Tibial nerve (tissue), 4 donors: ENCODE measurements at regions not wholly inside any gene's neighbourhood (a gene's known extent, or its start where the extent isn't known, plus 50 kb on each side); places are given as distances from the start of the nearest gene placed in this dataset.

Source experiments
- DNase-seq, 2 donors: peaks; one replicate each; pipeline ENCODE4 v3.0.0-alpha.2; 2019; ENCODE audit warnings: low spot score in 2 of 2
- H3K27ac ChIP-seq, 4 donors: fragments of 200-600 bp; sonication (generic) in 3 of 4; one replicate each; pipeline ENCODE4 v1.5.1; 2017 to 2019; ENCODE audit warnings: mild to moderate bottlenecking in 1 of 4
- H3K27me3 ChIP-seq, 2 donors: fragments of 200-600 bp; sonication (generic) in 1 of 2; one replicate each; pipeline versions ENCODE4 v1.5.1 to v1.6.0; 2017 to 2019
- H3K36me3 ChIP-seq, 3 donors: fragments of 200-600 bp; sonication (generic); one replicate each; pipeline ENCODE4 v1.5.1; 2018 to 2019
- H3K4me1 ChIP-seq, 4 donors: fragments of 200-600 bp; sonication (generic) in 3 of 4; one replicate each; pipeline ENCODE4 v1.5.1; 2017 to 2019
- H3K4me3 ChIP-seq, 4 donors: fragments of 200-600 bp; sonication (generic) in 3 of 4; one replicate each; pipeline ENCODE4 v1.5.1; 2017 to 2019; ENCODE audit warnings: mild to moderate bottlenecking in 1 of 4, moderate library complexity in 1 of 4
- H3K9me3 ChIP-seq, 4 donors: fragments of 200-600 bp; sonication (generic) in 3 of 4; one replicate each; pipeline ENCODE4 v1.5.1; 2017 to 2019
- EP300 ChIP-seq, 2 donors: sonication (generic); formaldehyde crosslinking; IDR thresholded peaks; one replicate each; pipeline ENCODE4 v1.6.1; 2017; ENCODE audit warnings: antibody characterized with exemption in 2 of 2, mild to moderate bottlenecking in 1 of 2
- POLR2A ChIP-seq, 2 donors: fragments of 450-650 bp; IDR thresholded peaks; one replicate each; pipeline ENCODE4 v1.6.1; 2017; ENCODE audit warnings: antibody characterized with exemption in 2 of 2, mild to moderate bottlenecking in 2 of 2, moderate library complexity in 2 of 2
- WGBS, 2 donors: methylation state at CpG; one replicate each; pipeline ENCODE4 v1.1.5; 2018; 5-methylcytosine and 5-hydroxymethylcytosine counted together
- TF ChIP-seq, protein P1 (sequence below), 5 experiments: fragments of 200-600 bp in 3 of 5; fragments of 450-650 bp in 2 of 5; sonication (generic) in 3 of 5; IDR thresholded peaks; one replicate each; pipeline ENCODE4 v1.5.1; 2016 to 2019; ENCODE audit warnings: antibody characterized with exemption in 5 of 5, mild to moderate bottlenecking in 3 of 5, moderate library complexity in 2 of 5

- Histone ChIP-seq H3K27ac (no peak overlapping the region), H3K4me3 (no peak overlapping the region), H3K36me3 (no peaks in the 10 kb centered on the region), H3K4me1 (no peaks in the 10 kb centered on the region), H3K9me3 (peaks cover 0 to 18% (median 2%) of the 10 kb centered on the region in 4 donors), H3K27me3 (no peaks in the 10 kb centered on the region)
- no peak for DNase-seq
- WGBS, 2 donors: 65 to 78% methylated on average over 2 of the region's 2 CpGs
- TF ChIP-seq, protein P1, sequence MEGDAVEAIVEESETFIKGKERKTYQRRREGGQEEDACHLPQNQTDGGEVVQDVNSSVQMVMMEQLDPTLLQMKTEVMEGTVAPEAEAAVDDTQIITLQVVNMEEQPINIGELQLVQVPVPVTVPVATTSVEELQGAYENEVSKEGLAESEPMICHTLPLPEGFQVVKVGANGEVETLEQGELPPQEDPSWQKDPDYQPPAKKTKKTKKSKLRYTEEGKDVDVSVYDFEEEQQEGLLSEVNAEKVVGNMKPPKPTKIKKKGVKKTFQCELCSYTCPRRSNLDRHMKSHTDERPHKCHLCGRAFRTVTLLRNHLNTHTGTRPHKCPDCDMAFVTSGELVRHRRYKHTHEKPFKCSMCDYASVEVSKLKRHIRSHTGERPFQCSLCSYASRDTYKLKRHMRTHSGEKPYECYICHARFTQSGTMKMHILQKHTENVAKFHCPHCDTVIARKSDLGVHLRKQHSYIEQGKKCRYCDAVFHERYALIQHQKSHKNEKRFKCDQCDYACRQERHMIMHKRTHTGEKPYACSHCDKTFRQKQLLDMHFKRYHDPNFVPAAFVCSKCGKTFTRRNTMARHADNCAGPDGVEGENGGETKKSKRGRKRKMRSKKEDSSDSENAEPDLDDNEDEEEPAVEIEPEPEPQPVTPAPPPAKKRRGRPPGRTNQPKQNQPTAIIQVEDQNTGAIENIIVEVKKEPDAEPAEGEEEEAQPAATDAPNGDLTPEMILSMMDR (IDR thresholded peaks at IDR 0.05): no peak
- TF ChIP-seq EP300 (IDR thresholded peaks at IDR 0.05): no peak
- no peak for TF ChIP-seq POLR2A (IDR thresholded peaks at IDR 0.05)
Measured at GRCh38 chr13:47076500-47076899, 179.6 kb upstream of the HTR2A start.

GRCh38 chr13:47069133-47069532, 172.3 kb upstream of the HTR2A start:
- Histone ChIP-seq H3K27me3 (no peaks in the 10 kb centered on the region), H3K4me1 (no peaks in the 10 kb centered on the region), H3K9me3 (peaks cover 0 to 4% (median 2%) of the 10 kb centered on the region in 4 donors), H3K36me3 (no peaks in the 10 kb centered on the region), H3K27ac (no peak overlapping the region), H3K4me3 (no peak overlapping the region)
- DNase-seq: no peak
- WGBS, 2 donors: 70 to 75% methylated on average over 3 of the region's 3 CpGs
- TF ChIP-seq, protein P1 (IDR thresholded peaks at IDR 0.05): no peak
- TF ChIP-seq EP300 (IDR thresholded peaks at IDR 0.05): no peak
- no peak for TF ChIP-seq POLR2A (IDR thresholded peaks at IDR 0.05)

DNA sequence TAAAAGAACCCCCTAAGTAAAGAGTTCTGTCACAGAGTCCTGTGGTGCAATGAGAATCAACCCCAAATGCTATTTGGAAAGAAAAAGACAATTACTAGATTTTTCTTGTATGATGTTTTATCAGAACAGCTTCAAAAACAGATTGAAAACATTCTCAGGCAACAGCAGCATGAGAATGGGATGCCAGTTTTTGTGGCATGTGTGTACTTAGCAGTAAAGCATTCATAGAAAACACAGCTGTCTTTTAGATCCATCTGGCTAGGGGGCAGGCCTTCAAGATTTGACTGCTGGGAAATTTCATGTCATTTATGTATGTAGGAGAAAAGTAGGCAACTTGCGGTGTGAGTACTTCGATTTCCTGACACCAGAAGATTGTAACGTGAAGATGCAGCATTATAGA, 170.5 kb upstream of the HTR2A start:
- no peaks in the 10 kb centered on the region for H3K4me1 ChIP-seq
- 62 to 77% methylated on average over 3 of the region's 3 CpGs for WGBS, 2 donors

DNA sequence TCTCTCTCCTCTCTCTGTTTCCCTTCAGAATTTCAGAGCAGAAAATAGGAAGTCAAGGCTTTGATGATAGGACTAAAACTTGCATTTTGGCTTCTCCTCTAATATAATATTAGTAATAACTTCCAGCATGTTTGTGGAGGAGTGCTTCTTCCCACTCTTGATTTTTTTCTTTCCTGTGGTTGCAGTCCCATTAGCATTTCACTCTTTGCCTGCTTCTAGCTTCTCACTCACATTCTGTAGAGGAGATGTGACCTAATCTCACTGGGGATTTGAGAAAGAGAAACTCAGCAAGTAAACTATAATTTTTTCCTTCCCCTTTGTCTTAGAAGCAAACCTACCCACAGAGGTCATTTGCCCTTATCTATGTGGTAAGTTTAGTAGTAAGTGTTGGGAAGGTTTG, 169.4 kb upstream of the HTR2A start:
- Histone ChIP-seq H3K4me1 (no peaks in the 10 kb centered on the region), H3K4me3 (no peak overlapping the region), H3K36me3 (no peaks in the 10 kb centered on the region), H3K9me3 (peaks cover 0 to 18% (median 3%) of the 10 kb centered on the region in 4 donors), H3K27ac (no peak overlapping the region), H3K27me3 (no peaks in the 10 kb centered on the region)
- no peak for TF ChIP-seq EP300 (IDR thresholded peaks at IDR 0.05)
- TF ChIP-seq POLR2A (IDR thresholded peaks at IDR 0.05): no peak
- TF ChIP-seq, protein P1 (IDR thresholded peaks at IDR 0.05): no peak
- no peak for DNase-seq

More for the DNA sequence above, 170.5 kb upstream of the HTR2A start:
- no peak for DNase-seq
- no peaks in the 10 kb centered on the region for H3K27me3 ChIP-seq
- H3K36me3 ChIP-seq: no peaks in the 10 kb centered on the region
- no peak overlapping the region for H3K27ac ChIP-seq
- peaks cover 0 to 13% (median 3%) of the 10 kb centered on the region in 4 donors for H3K9me3 ChIP-seq
- TF ChIP-seq, protein P1 (IDR thresholded peaks at IDR 0.05): no peak
- TF ChIP-seq EP300 (IDR thresholded peaks at IDR 0.05): no peak
- TF ChIP-seq POLR2A (IDR thresholded peaks at IDR 0.05): no peak
- no peak overlapping the region for H3K4me3 ChIP-seq

GRCh38 chr13:47064381-47064780, 167.5 kb upstream of the HTR2A start:
- Histone ChIP-seq H3K4me1 (no peaks in the 10 kb centered on the region), H3K4me3 (no peak overlapping the region), H3K9me3 (peaks cover 0 to 30% (median 3%) of the 10 kb centered on the region in 4 donors), H3K27me3 (no peaks in the 10 kb centered on the region), H3K36me3 (no peaks in the 10 kb centered on the region), H3K27ac (no peak overlapping the region)
- no peak for DNase-seq
- no peak for TF ChIP-seq POLR2A (IDR thresholded peaks at IDR 0.05)
- TF ChIP-seq EP300 (IDR thresholded peaks at IDR 0.05): no peak
- TF ChIP-seq, protein P1 (IDR thresholded peaks at IDR 0.05): no peak
- 78 to 83% methylated on average over 2 of the region's 2 CpGs for WGBS, 2 donors
